GM13976 (cell line): ENCODE measurements at regions not wholly inside any gene's neighbourhood (a gene's known extent, or its start where the extent isn't known, plus 50 kb on each side); places are given as distances from the start of the nearest gene placed in this dataset.
"Not testable (repeated sequence)": the region's sequence is repeated elsewhere in the genome, so short reads cannot be mapped to it uniquely, and the experiment has no call there.

ENCODE experiments used
- DNase-seq: peaks from one replicate; pipeline ENCODE4 v3.0.0; 2012; ENCODE audit warnings: low spot score
- in situ Hi-C: fragments of 300-500 bp; cut with MboI; formaldehyde crosslinking; loops from one replicate; pipeline ENCODE4 v1.12.0; 2022; ENCODE audit warnings: low sequenced_read_pairs, mixed read lengths, inconsistent platforms; ENCODE audit not compliant: unreplicated experiment
- TF ChIP-seq, protein P1 (sequence below): IDR thresholded peaks from 2 replicates; pipeline ENCODE4 v1.5.1; 2012; ENCODE audit warnings: borderline replicate concordance, mild to moderate bottlenecking; ENCODE audit not compliant: insufficient read depth; ENCODE audit errors: extremely low read depth, missing control alignments, control extremely low read depth

DNA sequence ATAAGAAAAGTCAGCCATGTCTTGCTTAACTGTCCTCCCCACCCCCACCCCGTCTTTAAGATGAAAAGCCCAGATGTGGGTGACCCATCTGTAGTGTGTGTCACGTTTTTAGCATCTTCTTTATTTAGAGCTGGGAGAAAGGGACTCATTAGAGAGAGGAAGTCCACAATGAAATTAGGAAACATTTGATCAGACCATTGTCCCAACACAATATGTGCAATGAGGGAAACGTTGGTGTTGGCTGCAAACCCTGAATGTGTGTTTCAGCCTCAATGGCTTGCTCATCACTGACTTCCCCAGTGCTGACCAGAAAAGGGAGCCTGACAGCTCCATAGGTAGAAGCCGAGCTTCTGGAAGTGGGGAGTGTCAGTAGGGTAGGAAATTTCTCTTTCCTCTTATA, 475.7 kb downstream of the CD83 start:
- TF ChIP-seq, protein P1, sequence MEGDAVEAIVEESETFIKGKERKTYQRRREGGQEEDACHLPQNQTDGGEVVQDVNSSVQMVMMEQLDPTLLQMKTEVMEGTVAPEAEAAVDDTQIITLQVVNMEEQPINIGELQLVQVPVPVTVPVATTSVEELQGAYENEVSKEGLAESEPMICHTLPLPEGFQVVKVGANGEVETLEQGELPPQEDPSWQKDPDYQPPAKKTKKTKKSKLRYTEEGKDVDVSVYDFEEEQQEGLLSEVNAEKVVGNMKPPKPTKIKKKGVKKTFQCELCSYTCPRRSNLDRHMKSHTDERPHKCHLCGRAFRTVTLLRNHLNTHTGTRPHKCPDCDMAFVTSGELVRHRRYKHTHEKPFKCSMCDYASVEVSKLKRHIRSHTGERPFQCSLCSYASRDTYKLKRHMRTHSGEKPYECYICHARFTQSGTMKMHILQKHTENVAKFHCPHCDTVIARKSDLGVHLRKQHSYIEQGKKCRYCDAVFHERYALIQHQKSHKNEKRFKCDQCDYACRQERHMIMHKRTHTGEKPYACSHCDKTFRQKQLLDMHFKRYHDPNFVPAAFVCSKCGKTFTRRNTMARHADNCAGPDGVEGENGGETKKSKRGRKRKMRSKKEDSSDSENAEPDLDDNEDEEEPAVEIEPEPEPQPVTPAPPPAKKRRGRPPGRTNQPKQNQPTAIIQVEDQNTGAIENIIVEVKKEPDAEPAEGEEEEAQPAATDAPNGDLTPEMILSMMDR, result no peak
- in situ Hi-C loops, result no loop called here
- no peak for DNase-seq

DNA sequence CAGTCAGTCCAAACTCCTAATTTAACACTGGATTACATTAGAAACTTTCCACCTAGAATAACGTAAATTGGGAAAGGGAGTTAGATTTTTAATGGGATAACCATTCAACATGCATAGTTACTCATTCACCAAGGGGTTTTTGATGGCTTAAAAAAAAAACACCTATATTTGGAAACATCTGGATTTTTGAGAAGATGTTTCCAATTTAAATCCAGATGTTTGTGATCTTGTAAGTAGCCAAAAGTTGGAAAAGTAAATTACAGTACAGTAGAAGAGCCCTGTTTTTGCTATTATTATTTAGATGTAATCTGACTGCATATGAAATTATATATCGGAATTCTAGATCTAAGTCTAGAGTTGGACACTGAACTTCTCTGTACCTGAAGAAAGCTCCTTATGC, 478.2 kb downstream of the CD83 start:
- TF ChIP-seq, protein P1, result no peak
- in situ Hi-C loops, result no loop called here
- no peak for DNase-seq

- DNase-seq, result no peak
- TF ChIP-seq, protein P1, result no peak
- in situ Hi-C loops, result no loop called here
These were observed 478.8 kb downstream of the CD83 start for GRCh38 chr6:14596410-14596809.

- DNase-seq, result no peak
- in situ Hi-C loops, result no loop called here
These were observed 479.5 kb downstream of the CD83 start for GRCh38 chr6:14597090-14597489.

GRCh38 chr6:14598017-14598864, 480.7 kb downstream of the CD83 start:
- TF ChIP-seq, protein P1, result no peak
- DNase-seq, result no peak
- in situ Hi-C loops, result no loop called here

More at GRCh38 chr6:14597090-14597489, 479.5 kb downstream of the CD83 start:
- TF ChIP-seq, protein P1, result no peak

DNA sequence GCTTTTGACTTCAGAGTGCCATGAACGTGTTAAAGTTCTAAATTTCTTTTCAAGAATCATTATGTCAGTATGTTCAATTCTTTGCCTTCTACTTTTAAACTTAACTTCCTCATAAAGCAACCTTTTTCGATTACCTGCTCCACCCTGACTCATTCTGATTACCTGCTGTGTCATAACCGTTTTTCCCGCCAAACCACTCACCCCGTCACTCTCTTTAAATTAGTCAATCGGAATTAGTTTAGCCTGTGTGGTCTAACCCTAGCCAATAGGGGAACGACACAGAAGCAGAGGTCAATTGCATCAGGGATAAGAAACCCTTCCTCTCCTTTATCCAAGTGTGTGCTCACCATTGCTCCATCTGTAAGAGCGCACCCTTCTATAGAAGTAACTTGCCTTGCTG, 482.7 kb downstream of the CD83 start:
- in situ Hi-C loops, DNase-seq: not testable (repeated sequence)

- DNase-seq, result no peak
- TF ChIP-seq, protein P1, result no peak
- in situ Hi-C loops, result no loop called here
These were observed 483.9 kb downstream of the CD83 start for GRCh38 chr6:14601490-14601889.
